RWPE1 (cell line): ENCODE measurements at regions not wholly inside any gene's neighbourhood (a gene's known extent, or its start where the extent isn't known, plus 50 kb on each side); places are given as distances from the start of the nearest gene placed in this dataset.

Experiments
- CTCF ChIA-PET: fragments of 350-600 bp; sonication (Branson Sonifier 250); formaldehyde crosslinking; extraction: SDS; loops from one replicate; lab custom pipeline; 2021; lab: Yijun Ruan, JAX
- POLR2A ChIA-PET: fragments of 400-600 bp; formaldehyde crosslinking; extraction: SDS; loops from one replicate; lab custom pipeline; 2020; ENCODE audit warnings: antibody characterized with exemption; ENCODE audit not compliant: low non-redundant PET; lab: Yijun Ruan, JAX
- DNase-seq: peaks from one replicate; pipeline ENCODE4 v3.0.0; 2012; ENCODE audit warnings: low spot score
- H3K27ac ChIP-seq: fragments of 450-650 bp; 2 replicates; pipeline ENCODE4 v1.5.1; 2017
- CTCF ChIP-seq: fragments of 450-650 bp; conservative IDR thresholded peaks from 2 replicates; pipeline ENCODE4 v1.5.1; 2017; ENCODE audit warnings: low read depth, mild to moderate bottlenecking

DNA sequence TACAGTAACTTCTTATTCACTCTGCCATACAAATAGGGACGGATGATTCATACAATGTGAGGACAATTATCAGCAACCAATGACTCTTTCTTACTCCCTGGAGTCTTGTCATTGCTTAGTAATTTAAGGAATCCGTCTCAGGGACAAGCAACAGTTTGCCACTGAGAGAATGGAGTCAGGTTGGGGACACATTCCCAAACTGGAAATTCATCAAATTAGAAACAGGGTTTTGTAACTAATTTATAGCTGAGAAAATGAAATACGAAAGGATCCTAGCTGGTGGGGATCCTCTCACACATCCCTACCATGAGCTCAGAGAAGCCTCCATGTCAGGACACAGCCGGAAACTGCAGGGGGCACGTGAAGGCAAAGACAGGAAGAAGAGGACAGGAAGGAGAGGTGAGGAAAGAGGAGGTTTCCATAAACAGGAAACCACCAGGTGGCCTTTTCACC, 50.4 kb upstream of the KDR start:
- CTCF ChIA-PET = interaction anchor here (0.6 kb wide), 1 partner anchor 1668 kb away, joined by 3 read pairs; no protein-coding TSS in a partner anchor
- TF ChIP-seq CTCF = no peak
- no peak overlapping the region for H3K27ac ChIP-seq
- no peak for DNase-seq
- POLR2A ChIA-PET = no interaction called here

DNA sequence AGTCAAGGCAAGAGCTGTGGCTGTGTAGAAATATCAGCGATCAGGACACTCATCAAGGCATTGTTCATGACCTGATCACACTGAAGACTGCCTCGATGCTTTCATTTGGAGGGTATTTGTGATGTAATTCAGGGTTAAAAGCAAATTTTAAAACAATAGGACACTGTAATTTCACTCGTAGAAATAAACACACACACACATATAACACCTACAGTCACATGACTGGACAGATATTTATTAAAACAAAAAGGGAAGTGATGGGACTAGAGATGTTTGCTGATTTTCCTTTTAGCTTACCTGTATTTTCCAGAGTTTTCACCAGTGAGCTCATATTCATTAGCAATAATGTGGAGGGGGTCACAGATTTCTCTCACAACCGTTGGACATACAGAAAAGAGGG, 51.1 kb upstream of the KDR start:
- no peak for DNase-seq
- no peak for TF ChIP-seq CTCF
- no peak overlapping the region for H3K27ac ChIP-seq
- ChIA-PET POLR2A (no interaction called here), CTCF (interaction anchor here (0.6 kb wide), 1 partner anchor 1667 kb away, joined by 3 read pairs; no protein-coding TSS in a partner anchor)

DNA sequence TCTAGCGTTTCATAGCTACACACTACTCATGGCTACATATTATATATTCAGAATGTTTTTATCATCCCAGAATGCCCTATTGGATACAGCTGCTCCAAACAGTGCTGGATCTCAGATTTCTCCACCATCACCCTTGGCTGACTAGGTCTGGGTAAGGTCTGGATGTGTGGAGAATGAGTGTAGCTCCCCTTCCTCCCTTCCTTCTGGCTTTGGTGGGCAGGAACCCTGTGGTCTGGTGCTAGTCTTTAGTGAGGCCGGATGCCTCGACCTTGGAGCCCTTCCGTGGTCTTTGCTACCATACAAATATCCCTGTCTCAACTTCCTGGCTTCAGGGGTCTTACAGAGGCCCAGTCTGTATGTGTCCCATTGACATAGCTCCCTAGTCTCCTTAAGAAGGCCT, 52.1 kb upstream of the KDR start:
- no peak for DNase-seq
- TF ChIP-seq CTCF = no peak
- ChIA-PET POLR2A (no interaction called here), CTCF (interaction anchor here (0.6 kb wide), 1 partner anchor 63 kb away, joined by 4 read pairs; no protein-coding TSS in a partner anchor)
- H3K27ac ChIP-seq = no peak overlapping the region

DNA sequence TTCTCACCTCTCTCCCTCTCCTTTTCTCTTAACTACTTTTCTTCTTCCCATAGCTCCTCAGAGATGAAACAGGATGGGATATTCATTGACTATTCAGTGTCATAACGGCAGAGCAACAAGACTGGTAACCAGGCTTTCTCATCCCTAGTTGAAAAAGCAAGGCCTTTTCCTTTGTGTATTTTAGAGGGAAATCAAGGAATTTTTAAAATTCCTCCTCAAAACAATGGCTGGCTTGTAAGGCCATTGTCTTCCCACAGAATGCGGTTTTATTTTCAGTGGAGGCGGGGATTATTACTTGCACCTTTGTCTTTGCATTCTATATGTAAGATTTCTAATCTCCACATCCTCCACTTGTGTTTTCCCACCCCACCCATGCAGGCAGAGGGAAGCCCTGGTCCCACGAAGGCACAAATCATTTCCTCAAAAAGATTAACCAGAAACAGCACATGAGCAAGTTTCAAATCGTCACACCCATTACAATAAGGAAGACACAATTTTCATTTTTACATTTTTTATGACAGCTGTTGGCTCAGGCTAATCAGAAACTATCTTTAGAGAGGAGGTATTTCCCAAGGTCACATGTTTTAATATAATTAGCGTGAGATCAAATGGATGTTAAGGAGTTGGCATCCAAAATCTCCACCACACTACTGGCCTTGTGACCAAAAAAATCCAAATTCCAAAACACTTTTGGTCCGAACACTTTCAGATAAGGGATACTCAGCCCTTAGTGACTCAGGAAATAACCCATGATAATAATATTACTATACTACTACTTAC, 53.0 kb upstream of the KDR start:
- no peak for DNase-seq
- TF ChIP-seq CTCF = no peak
- CTCF ChIA-PET = interaction anchor here (0.6 kb wide), 1 partner anchor 1264 kb away, joined by 3 read pairs; no protein-coding TSS in a partner anchor
- H3K27ac ChIP-seq = no peak overlapping the region
- POLR2A ChIA-PET = no interaction called here

DNA sequence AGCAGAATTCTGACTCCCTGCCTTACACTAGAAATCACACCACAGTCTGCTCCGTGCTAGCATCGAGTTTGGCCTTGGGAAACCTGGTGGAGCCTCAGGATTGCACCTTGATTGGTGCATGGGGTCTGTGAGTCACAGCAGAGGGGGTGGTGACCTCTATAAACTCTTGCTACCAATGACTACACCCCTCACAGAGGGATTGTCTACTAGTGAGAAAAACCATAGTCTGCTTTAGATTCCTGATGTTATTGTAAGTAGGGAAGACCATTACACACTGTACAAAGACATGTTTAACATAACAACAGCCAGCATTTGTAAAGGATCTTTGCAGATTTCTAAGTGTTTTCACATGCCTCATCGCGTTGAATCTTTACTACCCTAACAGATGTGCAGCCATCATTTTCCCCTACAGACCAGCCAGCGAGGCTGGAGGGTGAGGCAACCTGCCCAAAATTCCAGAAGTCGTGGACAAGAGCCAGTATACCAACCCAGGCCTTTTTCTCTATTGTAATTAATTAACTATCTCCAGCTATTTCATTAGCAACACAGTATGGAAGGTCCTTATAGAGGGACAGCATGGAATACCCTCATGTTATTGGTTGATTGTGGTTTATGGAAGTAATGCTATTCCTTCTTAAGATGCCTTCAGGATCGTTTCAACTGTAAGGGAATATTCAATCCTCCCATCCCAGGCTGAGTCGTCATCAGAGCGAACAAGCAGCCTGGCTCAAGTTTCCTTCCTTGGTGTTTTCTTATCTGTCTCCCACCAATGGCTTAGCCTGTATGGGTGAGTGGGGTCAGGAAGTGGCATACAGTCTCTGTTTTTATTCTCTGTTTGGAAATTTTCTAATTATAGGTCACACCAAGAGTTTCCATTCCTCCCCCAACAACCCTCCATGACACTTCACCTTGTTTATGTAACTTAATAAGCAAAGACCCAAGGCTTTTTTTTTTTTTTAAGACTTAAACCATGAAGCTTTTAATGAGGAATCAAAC, 55.9 kb upstream of the KDR start:
- no peak for TF ChIP-seq CTCF
- ChIA-PET POLR2A (no interaction called here), CTCF (interaction anchor here (0.6 to 0.8 kb wide), 2 partner anchors 8 to 21 kb away, joined by 5 read pairs; no protein-coding TSS in a partner anchor)
- no peak overlapping the region for H3K27ac ChIP-seq
- DNase-seq = no peak
